ENCODE measurements at regions not wholly inside any gene's neighbourhood (a gene's known extent, or its start where the extent isn't known, plus 50 kb on each side); places are given as distances from the start of the nearest gene placed in this dataset.

GRCh38 chr3:82572721-82573120, 811.3 kb upstream of the GBE1 start:
- TF ChIP-seq, protein P1, sequence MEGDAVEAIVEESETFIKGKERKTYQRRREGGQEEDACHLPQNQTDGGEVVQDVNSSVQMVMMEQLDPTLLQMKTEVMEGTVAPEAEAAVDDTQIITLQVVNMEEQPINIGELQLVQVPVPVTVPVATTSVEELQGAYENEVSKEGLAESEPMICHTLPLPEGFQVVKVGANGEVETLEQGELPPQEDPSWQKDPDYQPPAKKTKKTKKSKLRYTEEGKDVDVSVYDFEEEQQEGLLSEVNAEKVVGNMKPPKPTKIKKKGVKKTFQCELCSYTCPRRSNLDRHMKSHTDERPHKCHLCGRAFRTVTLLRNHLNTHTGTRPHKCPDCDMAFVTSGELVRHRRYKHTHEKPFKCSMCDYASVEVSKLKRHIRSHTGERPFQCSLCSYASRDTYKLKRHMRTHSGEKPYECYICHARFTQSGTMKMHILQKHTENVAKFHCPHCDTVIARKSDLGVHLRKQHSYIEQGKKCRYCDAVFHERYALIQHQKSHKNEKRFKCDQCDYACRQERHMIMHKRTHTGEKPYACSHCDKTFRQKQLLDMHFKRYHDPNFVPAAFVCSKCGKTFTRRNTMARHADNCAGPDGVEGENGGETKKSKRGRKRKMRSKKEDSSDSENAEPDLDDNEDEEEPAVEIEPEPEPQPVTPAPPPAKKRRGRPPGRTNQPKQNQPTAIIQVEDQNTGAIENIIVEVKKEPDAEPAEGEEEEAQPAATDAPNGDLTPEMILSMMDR (conservative IDR thresholded peaks at IDR 0.05; ENCODE audit: control insufficient read depth, insufficient read depth, low read depth, low read length) = no peak
- H3K4me3 ChIP-seq (ENCODE audit: control insufficient read depth, low read depth, low read length) = no peak overlapping the region
- DNase-seq (ENCODE audit: low read depth) = no peak

DNA sequence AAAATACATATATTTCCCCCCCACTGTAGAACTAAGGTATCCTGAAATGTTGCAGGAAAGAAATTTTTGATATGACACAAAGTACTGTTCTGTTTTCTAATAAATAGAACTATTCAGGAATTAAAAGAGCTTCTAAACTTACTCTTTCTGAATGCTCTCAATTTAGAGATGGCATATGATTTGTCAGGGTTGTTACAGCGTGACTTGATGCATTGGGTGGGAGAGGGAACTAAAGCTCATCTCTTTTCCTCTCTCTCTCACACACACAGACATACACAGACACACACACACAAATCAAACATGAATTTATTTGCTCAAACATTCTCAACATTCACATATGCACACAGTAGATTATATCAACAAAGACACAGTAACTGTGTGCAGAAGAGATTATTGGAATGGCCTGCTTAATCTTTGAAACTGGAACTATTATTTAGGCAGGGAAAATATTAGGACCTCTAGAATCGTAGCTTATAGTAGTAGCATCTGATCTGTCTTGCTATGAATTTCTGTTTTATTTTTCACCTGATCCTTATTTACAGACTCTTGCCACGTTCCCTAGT, 807.4 kb upstream of the GBE1 start:
- TF ChIP-seq, protein P1 (conservative IDR thresholded peaks at IDR 0.05; ENCODE audit: control insufficient read depth, insufficient read depth, low read depth, low read length) = no peak
- no peak for DNase-seq (ENCODE audit: low read depth)
- H3K4me3 ChIP-seq (ENCODE audit: control insufficient read depth, low read depth, low read length) = no peak overlapping the region

GRCh38 chr3:82567029-82567600, 805.7 kb upstream of the GBE1 start:
- TF ChIP-seq, protein P1 (conservative IDR thresholded peaks at IDR 0.05; ENCODE audit: control insufficient read depth, insufficient read depth, low read depth, low read length) = no peak
- H3K4me3 ChIP-seq (ENCODE audit: control insufficient read depth, low read depth, low read length) = no peak overlapping the region
- no peak for DNase-seq (ENCODE audit: low read depth)

DNA sequence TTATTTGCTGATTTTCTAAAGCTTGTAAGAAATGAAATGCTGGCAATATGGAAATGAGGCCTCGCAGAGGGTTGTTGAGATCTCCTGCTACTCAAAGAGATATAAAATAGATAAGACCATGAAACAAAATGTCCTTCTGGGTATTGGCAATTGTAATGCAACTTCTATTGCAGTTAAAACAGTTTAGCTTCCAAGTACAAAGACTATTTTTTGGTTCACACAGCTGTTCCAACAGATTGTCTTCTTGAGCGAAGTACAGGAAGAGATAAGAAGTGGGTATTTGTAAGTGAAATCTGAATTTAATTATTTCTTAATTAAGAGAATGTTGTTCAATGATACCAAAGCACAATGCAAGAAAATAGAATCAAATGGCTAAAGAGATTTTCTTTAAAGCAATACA, 801.5 kb upstream of the GBE1 start:
- no peak for DNase-seq (ENCODE audit: low read depth)
- TF ChIP-seq, protein P1 (conservative IDR thresholded peaks at IDR 0.05; ENCODE audit: control insufficient read depth, insufficient read depth, low read depth, low read length) = no peak
- no peak overlapping the region for H3K4me3 ChIP-seq (ENCODE audit: control insufficient read depth, low read depth, low read length)

GRCh38 chr3:82561784-82562183, 800.3 kb upstream of the GBE1 start:
- no peak for DNase-seq (ENCODE audit: low read depth)
- TF ChIP-seq, protein P1 (conservative IDR thresholded peaks at IDR 0.05; ENCODE audit: control insufficient read depth, insufficient read depth, low read depth, low read length) = no peak

GRCh38 chr3:82558081-82558480, 796.6 kb upstream of the GBE1 start:
- no peak overlapping the region for H3K4me3 ChIP-seq (ENCODE audit: control insufficient read depth, low read depth, low read length)
- DNase-seq (ENCODE audit: low read depth) = no peak
- TF ChIP-seq, protein P1 (conservative IDR thresholded peaks at IDR 0.05; ENCODE audit: control insufficient read depth, insufficient read depth, low read depth, low read length) = no peak

More at GRCh38 chr3:82561784-82562183, 800.3 kb upstream of the GBE1 start:
- no peak overlapping the region for H3K4me3 ChIP-seq (ENCODE audit: control insufficient read depth, low read depth, low read length)

Measured in fibroblast of mammary gland (primary cell).